ENCODE measurements at regions not wholly inside any gene's neighbourhood (a gene's known extent, or its start where the extent isn't known, plus 50 kb on each side); places are given as distances from the start of the nearest gene placed in this dataset.

- no peak for DNase-seq
These were observed 282.8 kb upstream of the SALL3 start for GRCh38 chr18:78696698-78697435.

- no peak for DNase-seq
These were observed 282.2 kb upstream of the SALL3 start for GRCh38 chr18:78697446-78697845.

GRCh38 chr18:78698914-78699313 is 280.7 kb upstream of the SALL3 start:
- no peak for DNase-seq

GRCh38 chr18:78699499-78699898 is 280.1 kb upstream of the SALL3 start:
- no peak for DNase-seq

GRCh38 chr18:78701771-78702396 is 277.7 kb upstream of the SALL3 start:
- no peak for DNase-seq

- DNase-seq, result no peak
These were observed 276.3 kb upstream of the SALL3 start for GRCh38 chr18:78703291-78703690.

GRCh38 chr18:78704971-78705461 is 274.6 kb upstream of the SALL3 start:
- no peak for DNase-seq

GRCh38 chr18:78709261-78709809 is 270.3 kb upstream of the SALL3 start:
- no peak for DNase-seq

GRCh38 chr18:78711316-78711715 is 268.3 kb upstream of the SALL3 start:
- DNase-seq, result no peak

GRCh38 chr18:78711971-78712370 is 267.6 kb upstream of the SALL3 start:
- DNase-seq, result no peak

- no peak for DNase-seq
These were observed 266.5 kb upstream of the SALL3 start for GRCh38 chr18:78713069-78713468.

- DNase-seq, result no peak
These were observed 265.9 kb upstream of the SALL3 start for GRCh38 chr18:78713726-78714125.

- no peak for DNase-seq
These were observed 263.6 kb upstream of the SALL3 start for GRCh38 chr18:78716022-78716421.

- DNase-seq, result no peak
These were observed 263.0 kb upstream of the SALL3 start for GRCh38 chr18:78716581-78716980.

GRCh38 chr18:78717051-78717765 is 262.4 kb upstream of the SALL3 start:
- DNase-seq, result no peak

GRCh38 chr18:78717766-78718150 is 261.9 kb upstream of the SALL3 start:
- no peak for DNase-seq

GRCh38 chr18:78719821-78720220 is 259.8 kb upstream of the SALL3 start:
- no peak for DNase-seq

GRCh38 chr18:78720456-78721237 is 259.0 kb upstream of the SALL3 start:
- no peak for DNase-seq

- no peak for DNase-seq
These were observed 258.3 kb upstream of the SALL3 start for GRCh38 chr18:78721238-78721875.

- no peak for DNase-seq
These were observed 257.6 kb upstream of the SALL3 start for GRCh38 chr18:78721981-78722380.

- no peak for DNase-seq
These were observed 257.2 kb upstream of the SALL3 start for GRCh38 chr18:78722386-78722785.

All from NCI-H510A (cell line).